HEK293 (cell line): ENCODE measurements at regions not wholly inside any gene's neighbourhood (a gene's known extent, or its start where the extent isn't known, plus 50 kb on each side); places are given as distances from the start of the nearest gene placed in this dataset.

Experiments used
- CTCF ChIA-PET: fragments of 350-600 bp; formaldehyde crosslinking; extraction: SDS; loops from one replicate; lab custom pipeline; 2021; ENCODE audit warnings: antibody characterized with exemption; lab: Yijun Ruan, JAX
- POLR2A ChIA-PET: fragments of 300-600 bp; formaldehyde crosslinking; extraction: SDS; loops from one replicate; lab custom pipeline; 2020; ENCODE audit warnings: antibody characterized with exemption, inconsistent platforms; lab: Yijun Ruan, JAX
- H3K27ac ChIP-seq: fragments of 200-500 bp; sonication (Bioruptor generic); 2 replicates; pipeline ENCODE4 v1.5.1; 2014; ENCODE audit warnings: low read depth, low read length, control low read depth, inconsistent platforms; ENCODE audit errors: extremely low read depth
- H3K36me3 ChIP-seq, 2 experiments: fragments of 200-500 bp in 1 of 2; sonication (Bioruptor generic) in 1 of 2; 1 replicate in 1 of 2; 2 replicates in 1 of 2; pipeline ENCODE4 v1.5.1; 2014 to 2017; ENCODE audit warnings: inconsistent platforms in 2 of 2, low read length in 2 of 2; ENCODE audit not compliant: control insufficient read depth in 2 of 2, insufficient read depth in 1 of 2
- H3K4me1 ChIP-seq: fragments of 200-500 bp; sonication (Bioruptor generic); 2 replicates; pipeline ENCODE4 v1.5.1; 2014; ENCODE audit warnings: mild to moderate bottlenecking, low read length, inconsistent platforms; ENCODE audit not compliant: control insufficient read depth, insufficient read depth
- H3K4me3 ChIP-seq: 2 replicates; pipeline ENCODE4 v1.5.1; 2011; ENCODE audit warnings: low read depth, mild to moderate bottlenecking, control low read depth, low read length, moderate library complexity
- H3K9me3 ChIP-seq: fragments of 200-500 bp; sonication (Bioruptor generic); 2 replicates; pipeline ENCODE4 v1.5.1; 2014; ENCODE audit warnings: low read depth, low read length, inconsistent platforms; ENCODE audit not compliant: control insufficient read depth, insufficient read depth
- GLIS1 ChIP-seq: fragments of 450-650 bp; formaldehyde crosslinking; IDR thresholded peaks from 2 replicates; pipeline ENCODE4 v1.5.1; 2016; ENCODE audit warnings: missing biosample characterization, missing genetic modification characterization
- MYNN ChIP-seq: fragments of 450-650 bp; formaldehyde crosslinking; IDR thresholded peaks from 2 replicates; pipeline ENCODE4 v1.5.1; 2016; ENCODE audit warnings: missing biosample characterization, missing genetic modification characterization, borderline replicate concordance
- REST ChIP-seq: fragments of 450-650 bp; formaldehyde crosslinking; IDR thresholded peaks from 2 replicates; pipeline ENCODE4 v1.5.1; 2016; ENCODE audit warnings: missing biosample characterization, missing genetic modification characterization
- TCF7L2 ChIP-seq: IDR thresholded peaks from 2 replicates; pipeline ENCODE4 v1.6.1; 2011; ENCODE audit warnings: low read depth, mild to moderate bottlenecking, inconsistent platforms, low read length, moderate library complexity, borderline replicate concordance
- ZBTB8A ChIP-seq: fragments of 450-650 bp; formaldehyde crosslinking; IDR thresholded peaks from 2 replicates; pipeline ENCODE4 v1.5.1; 2016; ENCODE audit warnings: missing biosample characterization, missing genetic modification characterization
- ZNF311 ChIP-seq: fragments of 450-650 bp; formaldehyde crosslinking; IDR thresholded peaks from 2 replicates; pipeline ENCODE4 v1.5.1; 2017; ENCODE audit warnings: missing biosample characterization, missing genetic modification characterization, borderline replicate concordance
- ZNF335 ChIP-seq: fragments of 450-650 bp; formaldehyde crosslinking; conservative IDR thresholded peaks from 2 replicates; pipeline ENCODE4 v1.5.1; 2016; ENCODE audit warnings: missing biosample characterization, missing genetic modification characterization
- ZNF354C ChIP-seq: fragments of 450-650 bp; formaldehyde crosslinking; IDR thresholded peaks from 2 replicates; pipeline ENCODE4 v1.5.1; 2016; ENCODE audit warnings: missing biosample characterization, missing genetic modification characterization, low read depth, borderline replicate concordance
- ZNF433 ChIP-seq: fragments of 450-650 bp; formaldehyde crosslinking; IDR thresholded peaks from 2 replicates; pipeline ENCODE4 v1.5.1; 2016; ENCODE audit warnings: missing biosample characterization, missing genetic modification characterization, low read depth
- ZNF488 ChIP-seq: fragments of 450-650 bp; formaldehyde crosslinking; IDR thresholded peaks from 2 replicates; pipeline ENCODE4 v1.5.1; 2016; ENCODE audit warnings: missing biosample characterization, missing genetic modification characterization
- ZNF530 ChIP-seq: fragments of 450-650 bp; formaldehyde crosslinking; IDR thresholded peaks from 2 replicates; pipeline ENCODE4 v1.5.1; 2016; ENCODE audit warnings: low read depth, missing biosample characterization, missing genetic modification characterization
- ZNF600 ChIP-seq: fragments of 450-650 bp; formaldehyde crosslinking; IDR thresholded peaks from 2 replicates; pipeline ENCODE4 v1.5.1; 2016; ENCODE audit warnings: missing biosample characterization, missing genetic modification characterization
- ZNF610 ChIP-seq: fragments of 450-650 bp; formaldehyde crosslinking; IDR thresholded peaks from 2 replicates; pipeline ENCODE4 v1.5.1; 2016; ENCODE audit warnings: missing biosample characterization, missing genetic modification characterization, borderline replicate concordance
- ZNF629 ChIP-seq: fragments of 450-650 bp; formaldehyde crosslinking; IDR thresholded peaks from 2 replicates; pipeline ENCODE4 v1.5.1; 2017; ENCODE audit warnings: missing biosample characterization, missing genetic modification characterization
- ZNF664 ChIP-seq: fragments of 450-650 bp; formaldehyde crosslinking; IDR thresholded peaks from 2 replicates; pipeline ENCODE4 v1.5.1; 2016; ENCODE audit warnings: missing biosample characterization, missing genetic modification characterization
- ZNF692 ChIP-seq: fragments of 450-650 bp; formaldehyde crosslinking; IDR thresholded peaks from 2 replicates; pipeline ENCODE4 v1.5.1; 2016; ENCODE audit warnings: missing biosample characterization, missing genetic modification characterization
- TF ChIP-seq, protein P1 (sequence below): fragments of 450-650 bp; formaldehyde crosslinking; IDR thresholded peaks from 2 replicates; pipeline ENCODE4 v1.5.1; 2017; ENCODE audit warnings: missing biosample characterization, mild to moderate bottlenecking, missing genetic modification characterization, moderate library complexity

DNA sequence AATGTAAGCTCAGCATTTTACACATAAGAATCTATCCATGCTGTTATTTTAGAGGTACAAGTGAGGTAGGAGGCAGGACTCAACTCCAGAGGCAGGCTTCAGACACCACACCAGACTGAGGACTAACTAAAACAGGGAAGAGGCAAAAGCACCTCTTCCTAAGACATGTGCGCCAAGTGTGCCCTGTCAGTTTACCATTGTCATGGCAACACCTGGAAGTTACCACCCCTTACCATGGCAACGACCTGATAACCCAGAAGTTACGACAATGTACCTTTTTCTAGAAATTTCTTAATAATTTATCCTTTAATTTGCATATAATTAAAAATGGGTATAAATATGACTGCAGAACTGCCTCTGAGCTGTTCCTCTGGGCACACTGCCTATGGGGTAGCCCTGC, 160.1 kb downstream of the FAM124B start (continued):
- TF ChIP-seq ZNF530 (no peak), ZNF600 (no peak)

DNA sequence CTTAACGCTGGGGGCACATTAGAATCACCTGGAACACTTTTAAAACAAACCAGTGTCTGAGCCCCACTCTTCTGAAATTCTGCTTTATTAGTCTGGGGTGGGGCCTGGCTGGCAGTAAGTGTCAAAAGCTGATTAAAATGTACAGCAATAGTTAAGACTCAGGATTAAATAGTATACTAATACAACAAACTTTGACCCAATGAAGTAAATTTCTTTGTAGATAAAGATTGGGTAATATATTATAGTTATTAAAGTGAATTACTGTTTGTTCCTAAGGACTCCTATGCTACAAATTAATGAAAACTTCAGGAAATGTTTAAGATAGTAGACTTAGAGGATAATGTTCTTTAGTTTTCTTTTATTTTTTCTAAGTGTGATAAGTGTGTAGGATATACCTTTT, 160.9 kb downstream of the FAM124B start:
- ChIA-PET POLR2A (no interaction called here), CTCF (no interaction called here)
- no peak overlapping the region for H3K27ac ChIP-seq

More for the DNA sequence above, 160.9 kb downstream of the FAM124B start:
- Histone ChIP-seq H3K36me3 (no peaks in the 10 kb centered on the region), H3K9me3 (no peaks in the 10 kb centered on the region), H3K4me1 (no peaks in the 10 kb centered on the region), H3K4me3 (no peak overlapping the region)
- no peak for TF ChIP-seq ZNF629 (tag by site-specific recombination)
- TF ChIP-seq ZNF692 (tag by site-specific recombination) = no peak
- TF ChIP-seq TCF7L2 = no peak
- TF ChIP-seq ZNF610 (tag by site-specific recombination) = no peak
- TF ChIP-seq GLIS1 (tag by site-specific recombination) = no peak
- TF ChIP-seq, protein P1, sequence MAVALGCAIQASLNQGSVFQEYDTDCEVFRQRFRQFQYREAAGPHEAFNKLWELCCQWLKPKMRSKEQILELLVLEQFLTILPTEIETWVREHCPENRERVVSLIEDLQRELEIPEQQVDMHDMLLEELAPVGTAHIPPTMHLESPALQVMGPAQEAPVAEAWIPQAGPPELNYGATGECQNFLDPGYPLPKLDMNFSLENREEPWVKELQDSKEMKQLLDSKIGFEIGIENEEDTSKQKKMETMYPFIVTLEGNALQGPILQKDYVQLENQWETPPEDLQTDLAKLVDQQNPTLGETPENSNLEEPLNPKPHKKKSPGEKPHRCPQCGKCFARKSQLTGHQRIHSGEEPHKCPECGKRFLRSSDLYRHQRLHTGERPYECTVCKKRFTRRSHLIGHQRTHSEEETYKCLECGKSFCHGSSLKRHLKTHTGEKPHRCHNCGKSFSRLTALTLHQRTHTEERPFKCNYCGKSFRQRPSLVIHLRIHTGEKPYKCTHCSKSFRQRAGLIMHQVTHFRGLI (tag by site-specific recombination) = no peak
- TF ChIP-seq ZNF664 = no peak
- no peak for TF ChIP-seq ZNF311 (tag by site-specific recombination)
- no peak for TF ChIP-seq ZNF335
- no peak for TF ChIP-seq MYNN (tag by site-specific recombination)
- no peak for TF ChIP-seq ZNF488 (tag by site-specific recombination)
- TF ChIP-seq ZBTB8A (tag by site-specific recombination) = no peak
- no peak for TF ChIP-seq ZNF433 (tag by site-specific recombination)
- TF ChIP-seq ZNF354C (tag by site-specific recombination) = no peak
- no peak for TF ChIP-seq REST
